H9 (cell line): ENCODE measurements at regions not wholly inside any gene's neighbourhood (a gene's known extent, or its start where the extent isn't known, plus 50 kb on each side); places are given as distances from the start of the nearest gene placed in this dataset.

ENCODE experiments used
- DNase-seq: peaks from one replicate; pipeline ENCODE4 v3.0.0-alpha.2; 2017
- H2AFZ ChIP-seq: one replicate; pipeline ENCODE4 v1.6.1; 2013; ENCODE audit warnings: mild to moderate bottlenecking, low read length, control low read depth, moderate library complexity
- H2AK5ac ChIP-seq: 2 replicates; pipeline ENCODE4 v1.6.1; 2013; ENCODE audit warnings: low read length, control low read depth, mixed read lengths; ENCODE audit not compliant: insufficient read length
- H2BK120ac ChIP-seq: one replicate; pipeline ENCODE4 v1.6.1; 2013; ENCODE audit warnings: low read depth, mild to moderate bottlenecking, low read length, control low read depth, inconsistent platforms; ENCODE audit not compliant: poor library complexity, severe bottlenecking
- H2BK12ac ChIP-seq: 2 replicates; pipeline ENCODE4 v1.6.1; 2013; ENCODE audit warnings: low read length, control low read depth, mixed read lengths, low read depth; ENCODE audit not compliant: insufficient read length
- H2BK15ac ChIP-seq: 2 replicates; pipeline ENCODE4 v1.6.1; 2013; ENCODE audit warnings: low read depth, low read length, control low read depth
- H2BK20ac ChIP-seq: one replicate; pipeline ENCODE4 v1.6.1; 2013; ENCODE audit warnings: low read depth, mild to moderate bottlenecking, low read length, control low read depth, inconsistent platforms; ENCODE audit not compliant: poor library complexity, severe bottlenecking
- H2BK5ac ChIP-seq: 2 replicates; pipeline ENCODE4 v1.6.1; 2013; ENCODE audit warnings: low read length, control low read depth, mixed read lengths; ENCODE audit not compliant: insufficient read length
- H3K14ac ChIP-seq: 2 replicates; pipeline ENCODE4 v1.6.1; 2013; ENCODE audit warnings: low read length, control low read depth; ENCODE audit not compliant: insufficient read depth
- H3K18ac ChIP-seq: 2 replicates; pipeline ENCODE4 v1.6.1; 2013; ENCODE audit warnings: low read depth, mild to moderate bottlenecking, mixed read lengths, low read length, control low read depth; ENCODE audit not compliant: insufficient read length
- H3K23ac ChIP-seq: 2 replicates; pipeline ENCODE4 v1.6.1; 2013; ENCODE audit warnings: low read length, control low read depth, mixed read lengths, low read depth; ENCODE audit not compliant: insufficient read length
- H3K23me2 ChIP-seq: 2 replicates; pipeline ENCODE4 v1.6.1; 2013; ENCODE audit warnings: low read depth, mild to moderate bottlenecking, mixed read lengths, low read length, control low read depth; ENCODE audit not compliant: insufficient read length, poor library complexity, severe bottlenecking
- H3K27ac ChIP-seq: 2 replicates; pipeline ENCODE4 v1.5.1; 2013; ENCODE audit warnings: low read length, control low read depth, mixed read lengths, low read depth; ENCODE audit not compliant: insufficient read length
- H3K27me3 ChIP-seq: 2 replicates; pipeline ENCODE4 v1.6.1; 2013; ENCODE audit warnings: low read length, control low read depth, inconsistent platforms; ENCODE audit not compliant: insufficient read depth
- H3K4ac ChIP-seq: 2 replicates; pipeline ENCODE4 v1.6.1; 2013; ENCODE audit warnings: low read depth, mild to moderate bottlenecking, control low read depth, inconsistent platforms, low read length, moderate library complexity
- H3K4me1 ChIP-seq: 2 replicates; pipeline ENCODE4 v1.6.1; 2013; ENCODE audit warnings: low read length, control low read depth, inconsistent platforms; ENCODE audit not compliant: insufficient read depth
- H3K4me2 ChIP-seq: 2 replicates; pipeline ENCODE4 v1.6.1; 2013; ENCODE audit warnings: low read length, control low read depth, mixed read lengths; ENCODE audit not compliant: insufficient read length, insufficient read depth
- H3K56ac ChIP-seq: 2 replicates; pipeline ENCODE4 v1.6.1; 2013; ENCODE audit warnings: low read depth, mild to moderate bottlenecking, mixed read lengths, low read length, control low read depth; ENCODE audit not compliant: insufficient read length
- H3K79me1 ChIP-seq: 2 replicates; pipeline ENCODE4 v1.6.1; 2013; ENCODE audit warnings: low read depth, mild to moderate bottlenecking, moderate library complexity, low read length, control low read depth, inconsistent platforms; ENCODE audit not compliant: insufficient read depth, poor library complexity, severe bottlenecking
- H3K79me2 ChIP-seq: 2 replicates; pipeline ENCODE4 v1.6.1; 2013; ENCODE audit warnings: low read length, control low read depth, inconsistent platforms; ENCODE audit not compliant: insufficient read depth
- H3K9ac ChIP-seq: 2 replicates; pipeline ENCODE4 v1.6.1; 2013; ENCODE audit warnings: low read length, control low read depth, mixed read lengths; ENCODE audit not compliant: insufficient read length; ENCODE audit errors: extremely low read depth
- H3K9me3 ChIP-seq: one replicate; pipeline ENCODE4 v1.6.1; 2013; ENCODE audit warnings: low read depth, low read length, inconsistent platforms; ENCODE audit not compliant: control insufficient read depth
- H3T11ph ChIP-seq: one replicate; pipeline ENCODE4 v1.6.1; 2013; ENCODE audit warnings: mild to moderate bottlenecking, low read length, control low read depth, inconsistent platforms
- H4K20me1 ChIP-seq: one replicate; pipeline ENCODE4 v1.6.1; 2013; ENCODE audit not compliant: control insufficient read depth, insufficient read length, insufficient read depth
- H4K5ac ChIP-seq: 2 replicates; pipeline ENCODE4 v1.6.1; 2013; ENCODE audit warnings: low read depth, mild to moderate bottlenecking, mixed read lengths, low read length, control low read depth; ENCODE audit not compliant: insufficient read length
- H4K8ac ChIP-seq: replicated peaks from 2 replicates; pipeline ENCODE4 v1.6.1; 2013; ENCODE audit warnings: low read length, control low read depth, mixed read lengths, low read depth; ENCODE audit not compliant: insufficient read length
- H4K91ac ChIP-seq: 2 replicates; pipeline ENCODE4 v1.6.1; 2013; ENCODE audit warnings: low read depth, mild to moderate bottlenecking, moderate library complexity, mixed read lengths, low read length, control low read depth; ENCODE audit not compliant: insufficient read length
- H3K27ac Mint-ChIP-seq, 3 experiments: 2 replicates in 2 of 3; 3 replicates in 1 of 3; pipeline ENCODE4 v1.8.0; 2020 to 2021; ENCODE audit warnings: mixed read lengths in 3 of 3, mild to moderate bottlenecking in 1 of 3, moderate library complexity in 1 of 3
- H3K27me3 Mint-ChIP-seq: 2 replicates; pipeline ENCODE4 v1.8.0; 2021; ENCODE audit warnings: low read depth, mild to moderate bottlenecking, moderate library complexity, mixed read lengths
- H3K36me3 Mint-ChIP-seq, 3 experiments: 2 replicates in 2 of 3; 3 replicates in 1 of 3; pipeline ENCODE4 v1.8.0; 2020 to 2021; ENCODE audit warnings: low read depth in 3 of 3, mixed read lengths in 3 of 3; ENCODE audit not compliant: insufficient read depth in 1 of 3
- H3K4me1 Mint-ChIP-seq, 2 experiments: 2 replicates each; pipeline ENCODE4 v1.8.0; 2020; ENCODE audit warnings: mixed read lengths in 2 of 2
- H3K4me3 Mint-ChIP-seq, 2 experiments: 2 replicates in 1 of 2; 3 replicates in 1 of 2; pipeline ENCODE4 v1.8.0; 2020 to 2021; ENCODE audit warnings: mild to moderate bottlenecking in 2 of 2, mixed read lengths in 2 of 2, moderate library complexity in 1 of 2
- H3K9me3 Mint-ChIP-seq, 2 experiments: 2 replicates in 1 of 2; 3 replicates in 1 of 2; pipeline ENCODE4 v1.8.0; 2020; ENCODE audit warnings: mild to moderate bottlenecking in 2 of 2, mixed read lengths in 2 of 2, moderate library complexity in 1 of 2
- WGBS: extraction: QIAGEN DNeasy Blood & Tissue Kit; methylation state at CpG from one replicate; pipeline ENCODE4 v1.1.7; 2013; ENCODE audit warnings: missing lambda C conversion rate, low lambda C conversion rate, mixed read lengths; ENCODE audit not compliant: insufficient read length; ENCODE audit errors: extremely low coverage; 5-methylcytosine and 5-hydroxymethylcytosine counted together
- TF ChIP-seq, protein P1 (sequence below): fragments of 200-600 bp; sonication (generic); conservative IDR thresholded peaks from 3 replicates; pipeline ENCODE4 v1.8.0; 2021; ENCODE audit warnings: antibody characterized with exemption, mild to moderate bottlenecking

- H3K27me3 Mint-ChIP-seq = no peaks in the 10 kb centered on the region
- H4K8ac ChIP-seq = no peak overlapping the region
Measured at GRCh38 chr13:56283262-56283828, 857.4 kb upstream of the PRR20A start.

More at GRCh38 chr13:56283262-56283828, 857.4 kb upstream of the PRR20A start:
- no peak overlapping the region for H4K5ac ChIP-seq
- H2BK20ac ChIP-seq = no peak overlapping the region
- Mint-ChIP-seq H3K4me3 (no peak overlapping the region), H3K9me3 (peaks cover 0 to 7% of the 10 kb centered on the region in 2 experiments; a peak in 2 of 5 replicates), H3K36me3 (peaks cover 4 to 6% (median 5%) of the 10 kb centered on the region in 3 experiments; a peak in 4 of 7 replicates), H3K27ac (no peak overlapping the region), H3K4me1 (no peaks in the 10 kb centered on the region)
- H3K4me1 ChIP-seq = no peaks in the 10 kb centered on the region
- no peak overlapping the region for H2AK5ac ChIP-seq
- no peak overlapping the region for H3K4me2 ChIP-seq
- no peak overlapping the region for H2BK5ac ChIP-seq
- H3T11ph ChIP-seq = no peak overlapping the region
- H3K9ac ChIP-seq = no peak overlapping the region
- H4K91ac ChIP-seq = no peak overlapping the region
- H3K27me3 ChIP-seq = no peaks in the 10 kb centered on the region
- H2AFZ ChIP-seq = no peak overlapping the region
- TF ChIP-seq, protein P1, sequence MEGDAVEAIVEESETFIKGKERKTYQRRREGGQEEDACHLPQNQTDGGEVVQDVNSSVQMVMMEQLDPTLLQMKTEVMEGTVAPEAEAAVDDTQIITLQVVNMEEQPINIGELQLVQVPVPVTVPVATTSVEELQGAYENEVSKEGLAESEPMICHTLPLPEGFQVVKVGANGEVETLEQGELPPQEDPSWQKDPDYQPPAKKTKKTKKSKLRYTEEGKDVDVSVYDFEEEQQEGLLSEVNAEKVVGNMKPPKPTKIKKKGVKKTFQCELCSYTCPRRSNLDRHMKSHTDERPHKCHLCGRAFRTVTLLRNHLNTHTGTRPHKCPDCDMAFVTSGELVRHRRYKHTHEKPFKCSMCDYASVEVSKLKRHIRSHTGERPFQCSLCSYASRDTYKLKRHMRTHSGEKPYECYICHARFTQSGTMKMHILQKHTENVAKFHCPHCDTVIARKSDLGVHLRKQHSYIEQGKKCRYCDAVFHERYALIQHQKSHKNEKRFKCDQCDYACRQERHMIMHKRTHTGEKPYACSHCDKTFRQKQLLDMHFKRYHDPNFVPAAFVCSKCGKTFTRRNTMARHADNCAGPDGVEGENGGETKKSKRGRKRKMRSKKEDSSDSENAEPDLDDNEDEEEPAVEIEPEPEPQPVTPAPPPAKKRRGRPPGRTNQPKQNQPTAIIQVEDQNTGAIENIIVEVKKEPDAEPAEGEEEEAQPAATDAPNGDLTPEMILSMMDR = no peak
- H3K14ac ChIP-seq = no peak overlapping the region
- H3K56ac ChIP-seq = no peak overlapping the region
- no peak overlapping the region for H3K23ac ChIP-seq
- no peaks in the 10 kb centered on the region for H3K79me1 ChIP-seq
- no peak overlapping the region for H3K4ac ChIP-seq
- no peak overlapping the region for H3K27ac ChIP-seq
- no peak overlapping the region for H2BK15ac ChIP-seq
- no peaks in the 10 kb centered on the region for H3K79me2 ChIP-seq
- no peaks in the 10 kb centered on the region for H4K20me1 ChIP-seq
- H2BK12ac ChIP-seq = no peak overlapping the region
- DNase-seq = no peak
- no CpG with 5 or more reads among the region's 4 CpGs for WGBS
- no peak overlapping the region for H2BK120ac ChIP-seq
- H3K18ac ChIP-seq = no peak overlapping the region
- H3K9me3 ChIP-seq = no peaks in the 10 kb centered on the region
- no peaks in the 10 kb centered on the region for H3K23me2 ChIP-seq
